Activated effector memory CD4-positive, alpha-beta T cell treated with anti-CD3 and anti-CD28 coated beads, Interleukin-2, amount 50 U/mL, for 16 hours (primary cell): ENCODE measurements at regions not wholly inside any gene's neighbourhood (a gene's known extent, or its start where the extent isn't known, plus 50 kb on each side); places are given as distances from the start of the nearest gene placed in this dataset.

Experiments used
- DNase-seq: peaks from one replicate; pipeline ENCODE4 v3.0.0-alpha.2; 2020

GRCh38 chr5:109945723-109946480, 256.2 kb downstream of the MAN2A1 start:
- DNase-seq, result no peak

GRCh38 chr5:109946610-109947009, 256.9 kb downstream of the MAN2A1 start:
- no peak for DNase-seq

GRCh38 chr5:109947667-109948066, 257.9 kb downstream of the MAN2A1 start:
- DNase-seq, result no peak

GRCh38 chr5:109950634-109951033, 260.9 kb downstream of the MAN2A1 start:
- no peak for DNase-seq

- no peak for DNase-seq
Observed at GRCh38 chr5:109951348-109951747, 261.6 kb downstream of the MAN2A1 start.

GRCh38 chr5:109951758-109952157, 262.0 kb downstream of the MAN2A1 start:
- DNase-seq, result no peak

- no peak for DNase-seq
Observed at GRCh38 chr5:109953761-109954160, 264.0 kb downstream of the MAN2A1 start.

- DNase-seq, result no peak
Observed at GRCh38 chr5:109956884-109957283, 267.2 kb downstream of the MAN2A1 start.

GRCh38 chr5:109958082-109958481, 268.4 kb downstream of the MAN2A1 start:
- DNase-seq, result no peak

GRCh38 chr5:109959652-109960051, 269.9 kb downstream of the MAN2A1 start:
- DNase-seq, result no peak

GRCh38 chr5:109961751-109962150, 272.0 kb downstream of the MAN2A1 start:
- no peak for DNase-seq

- DNase-seq, result no peak
Observed at GRCh38 chr5:109962882-109963603, 273.3 kb downstream of the MAN2A1 start.

- no peak for DNase-seq
Observed at GRCh38 chr5:109964136-109964535, 274.4 kb downstream of the MAN2A1 start.

- DNase-seq, result no peak
Observed at GRCh38 chr5:109965634-109966033, 275.9 kb downstream of the MAN2A1 start.

- no peak for DNase-seq
Observed at GRCh38 chr5:109971968-109972367, 282.2 kb downstream of the MAN2A1 start.

GRCh38 chr5:109981979-109982378, 292.3 kb downstream of the MAN2A1 start:
- no peak for DNase-seq

GRCh38 chr5:109982966-109983534, 293.3 kb downstream of the MAN2A1 start:
- DNase-seq, result no peak

- DNase-seq, result no peak
Observed at GRCh38 chr5:109986726-109987125, 297.0 kb downstream of the MAN2A1 start.

GRCh38 chr5:109987355-109987754, 297.6 kb downstream of the MAN2A1 start:
- DNase-seq, result no peak

GRCh38 chr5:109987970-109988369, 298.2 kb downstream of the MAN2A1 start:
- no peak for DNase-seq

- no peak for DNase-seq
Observed at GRCh38 chr5:109989161-109989560, 299.4 kb downstream of the MAN2A1 start.

GRCh38 chr5:109989994-109990722, 300.4 kb downstream of the MAN2A1 start:
- DNase-seq, result no peak

GRCh38 chr5:109990723-109991359, 301.1 kb downstream of the MAN2A1 start:
- DNase-seq, result no peak
